ENCODE measurements at regions not wholly inside any gene's neighbourhood (a gene's known extent, or its start where the extent isn't known, plus 50 kb on each side); places are given as distances from the start of the nearest gene placed in this dataset.
"Not testable (repeated sequence)": the region's sequence is repeated elsewhere in the genome, so short reads cannot be mapped to it uniquely, and the experiment has no call there.

DNA sequence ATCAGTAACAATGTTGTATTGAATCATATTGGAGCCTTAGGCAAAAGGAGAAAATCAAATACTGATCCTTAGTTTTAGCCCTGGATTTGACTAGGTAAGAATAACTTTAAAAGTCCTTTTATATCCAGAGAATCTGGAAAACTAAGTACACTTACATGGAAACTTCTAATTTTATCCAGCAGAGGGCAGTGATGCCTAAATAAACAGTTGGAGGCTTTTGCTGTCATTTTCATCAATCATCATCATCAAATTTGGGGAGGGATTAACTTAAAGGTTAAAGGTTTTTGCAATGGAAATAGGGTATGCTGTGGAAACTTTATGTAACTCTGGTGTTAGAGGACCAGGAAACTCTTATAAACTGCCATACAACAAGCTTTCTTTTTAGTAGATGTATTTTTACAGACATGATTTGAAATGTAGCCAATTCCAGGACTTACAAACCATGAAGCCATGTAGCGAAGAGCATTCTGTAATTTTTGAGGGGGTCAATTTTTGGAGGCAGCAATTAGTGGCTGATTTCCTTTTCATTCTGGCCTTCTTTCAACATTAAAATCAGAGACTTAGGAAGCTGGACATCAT lies 112.7 kb downstream of the OSTF1 start:
- Histone ChIP-seq H3K4me3 (ENCODE audit: low read length) (no peak overlapping the region), H3K9ac (ENCODE audit: low read length) (no peak overlapping the region), H2AFZ (ENCODE audit: low read depth, low read length) (no peak overlapping the region), H3K27me3 (ENCODE audit: insufficient read depth, low read depth, low read length) (no peaks in the 10 kb centered on the region), H4K20me1 (ENCODE audit: insufficient read depth) (no peaks in the 10 kb centered on the region), H3K36me3 (ENCODE audit: insufficient read depth, low read length) (no peaks in the 10 kb centered on the region), H3K4me2 (ENCODE audit: low read length) (no peak overlapping the region), H3K9me2 (ENCODE audit: insufficient read depth, low read length) (no peaks in the 10 kb centered on the region), H3K79me2 (replicated peaks; ENCODE audit: insufficient read depth, low read length) (no peaks in the 10 kb centered on the region), H3K27ac (ENCODE audit: low read length) (no peak overlapping the region), H3F3A (ENCODE audit: insufficient read depth, low read length, poor library complexity, severe bottlenecking) (no peaks in the 10 kb centered on the region), H3K9me3 (ENCODE audit: low read length) (no peaks in the 10 kb centered on the region)
- TF ChIP-seq, protein P1, sequence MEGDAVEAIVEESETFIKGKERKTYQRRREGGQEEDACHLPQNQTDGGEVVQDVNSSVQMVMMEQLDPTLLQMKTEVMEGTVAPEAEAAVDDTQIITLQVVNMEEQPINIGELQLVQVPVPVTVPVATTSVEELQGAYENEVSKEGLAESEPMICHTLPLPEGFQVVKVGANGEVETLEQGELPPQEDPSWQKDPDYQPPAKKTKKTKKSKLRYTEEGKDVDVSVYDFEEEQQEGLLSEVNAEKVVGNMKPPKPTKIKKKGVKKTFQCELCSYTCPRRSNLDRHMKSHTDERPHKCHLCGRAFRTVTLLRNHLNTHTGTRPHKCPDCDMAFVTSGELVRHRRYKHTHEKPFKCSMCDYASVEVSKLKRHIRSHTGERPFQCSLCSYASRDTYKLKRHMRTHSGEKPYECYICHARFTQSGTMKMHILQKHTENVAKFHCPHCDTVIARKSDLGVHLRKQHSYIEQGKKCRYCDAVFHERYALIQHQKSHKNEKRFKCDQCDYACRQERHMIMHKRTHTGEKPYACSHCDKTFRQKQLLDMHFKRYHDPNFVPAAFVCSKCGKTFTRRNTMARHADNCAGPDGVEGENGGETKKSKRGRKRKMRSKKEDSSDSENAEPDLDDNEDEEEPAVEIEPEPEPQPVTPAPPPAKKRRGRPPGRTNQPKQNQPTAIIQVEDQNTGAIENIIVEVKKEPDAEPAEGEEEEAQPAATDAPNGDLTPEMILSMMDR (IDR thresholded peaks at IDR 0.05; ENCODE audit: poor library complexity, severe bottlenecking) = peak; percentile 86
- TF ChIP-seq RAD21 (conservative IDR thresholded peaks at IDR 0.05) (peak; percentile 86), SMC3 (conservative IDR thresholded peaks at IDR 0.05; ENCODE audit: poor library complexity) (peak; percentile 90), TAF1 (IDR thresholded peaks at IDR 0.05; ENCODE audit: low read depth) (no peak), EZH2 (IDR thresholded peaks at IDR 0.05; ENCODE audit: borderline replicate concordance, insufficient read depth, low read length, poor library complexity, severe bottlenecking) (no peak)

DNA sequence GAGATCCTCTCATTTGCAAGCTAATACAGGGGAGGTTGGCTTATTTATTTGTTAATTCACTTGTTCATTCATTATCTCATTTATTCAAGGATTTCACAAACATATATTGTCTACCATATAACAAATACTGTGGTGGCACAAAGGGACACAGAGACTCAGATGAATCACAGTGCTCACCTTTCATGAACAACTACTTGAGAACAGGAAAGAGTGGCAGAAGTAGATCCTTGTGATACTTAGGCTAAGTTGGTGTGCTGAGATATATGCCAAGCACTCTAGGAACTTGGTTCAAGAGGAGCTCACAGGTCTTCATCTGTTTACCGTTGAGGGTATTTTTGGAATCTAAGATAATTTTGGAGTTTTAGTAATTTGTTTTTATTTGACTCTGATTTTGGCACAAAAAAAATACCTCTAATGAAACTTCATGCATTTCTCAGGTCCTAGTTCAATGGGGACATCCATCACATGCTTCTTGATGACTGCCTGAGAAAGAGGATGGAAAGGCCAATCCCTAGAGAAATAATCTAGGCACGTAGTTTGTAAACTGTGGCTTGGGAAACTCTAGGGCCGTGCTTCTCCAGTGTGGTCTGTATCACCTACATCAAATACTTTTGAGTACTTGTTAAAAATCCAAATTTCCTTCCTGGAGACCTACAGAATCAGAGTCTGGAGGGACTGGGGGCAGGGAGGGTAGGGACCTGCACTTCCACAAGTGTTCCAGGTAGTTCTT lies 113.3 kb downstream of the OSTF1 start:
- no peak overlapping the region for H3K9ac ChIP-seq (ENCODE audit: low read length)
- TF ChIP-seq RAD21 (conservative IDR thresholded peaks at IDR 0.05) (no peak), SMC3 (conservative IDR thresholded peaks at IDR 0.05; ENCODE audit: poor library complexity) (no peak), EZH2 (IDR thresholded peaks at IDR 0.05; ENCODE audit: borderline replicate concordance, insufficient read depth, low read length, poor library complexity, severe bottlenecking) (no peak), POLR2AphosphoS5 (IDR thresholded peaks at IDR 0.05) (no peak), EP300 (conservative IDR thresholded peaks at IDR 0.05; ENCODE audit: poor library complexity, severe bottlenecking) (no peak), MXI1 (conservative IDR thresholded peaks at IDR 0.05; ENCODE audit: poor library complexity, severe bottlenecking) (no peak), TAF1 (IDR thresholded peaks at IDR 0.05; ENCODE audit: low read depth) (no peak)
- TF ChIP-seq, protein P1 (IDR thresholded peaks at IDR 0.05; ENCODE audit: poor library complexity, severe bottlenecking) = no peak
- no peaks in the 10 kb centered on the region for H3F3A ChIP-seq (ENCODE audit: insufficient read depth, low read length, poor library complexity, severe bottlenecking)
- no peaks in the 10 kb centered on the region for H4K20me1 ChIP-seq (ENCODE audit: insufficient read depth)
- H3K79me2 ChIP-seq (replicated peaks; ENCODE audit: insufficient read depth, low read length) = no peaks in the 10 kb centered on the region
- H3K9me3 ChIP-seq (ENCODE audit: low read length) = no peaks in the 10 kb centered on the region
- H3K4me2 ChIP-seq (ENCODE audit: low read length) = no peak overlapping the region
- no peaks in the 10 kb centered on the region for H3K36me3 ChIP-seq (ENCODE audit: insufficient read depth, low read length)
- H2AFZ ChIP-seq (ENCODE audit: low read depth, low read length) = no peak overlapping the region
- H3K9me2 ChIP-seq (ENCODE audit: insufficient read depth, low read length) = no peaks in the 10 kb centered on the region
- H3K4me3 ChIP-seq (ENCODE audit: low read length) = no peak overlapping the region
- no peaks in the 10 kb centered on the region for H3K27me3 ChIP-seq (ENCODE audit: insufficient read depth, low read depth, low read length)
- H3K27ac ChIP-seq (ENCODE audit: low read length) = no peak overlapping the region

DNA sequence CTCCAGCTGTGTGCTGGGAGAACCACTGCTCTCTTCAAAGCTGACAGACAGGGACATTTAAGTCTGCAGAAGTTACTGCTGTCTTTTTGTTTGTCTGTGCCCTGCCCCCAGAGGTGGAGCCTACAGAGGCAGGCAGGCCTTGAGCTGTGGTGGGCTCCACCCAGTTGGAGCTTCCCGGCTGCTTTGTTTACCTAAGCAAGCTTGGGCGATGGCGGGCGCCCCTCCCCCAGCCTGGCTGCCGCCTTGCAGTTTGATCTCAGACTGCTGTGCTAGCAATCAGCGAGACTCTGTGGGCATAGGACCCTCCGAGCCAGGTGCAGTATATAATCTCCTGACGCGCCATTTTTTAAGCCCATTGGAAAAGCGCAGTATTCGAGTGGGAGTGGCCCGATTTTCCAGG lies 119.7 kb downstream of the OSTF1 start:
- H3K9ac ChIP-seq (ENCODE audit: low read length) = not testable (repeated sequence)

More for the DNA sequence above, 119.7 kb downstream of the OSTF1 start:
- H3K36me3 ChIP-seq (ENCODE audit: insufficient read depth, low read length); H3K9me2 ChIP-seq (ENCODE audit: insufficient read depth, low read length); H4K20me1 ChIP-seq (ENCODE audit: insufficient read depth); H3K79me2 ChIP-seq (replicated peaks; ENCODE audit: insufficient read depth, low read length); H3K4me3 ChIP-seq (ENCODE audit: low read length); H2AFZ ChIP-seq (ENCODE audit: low read depth, low read length); H3K9me3 ChIP-seq (ENCODE audit: low read length); H3K27ac ChIP-seq (ENCODE audit: low read length); H3K4me2 ChIP-seq (ENCODE audit: low read length); H3K27me3 ChIP-seq (ENCODE audit: insufficient read depth, low read depth, low read length); H3F3A ChIP-seq (ENCODE audit: insufficient read depth, low read length, poor library complexity, severe bottlenecking): not testable (repeated sequence)
